ENCODE measurements at regions not wholly inside any gene's neighbourhood (a gene's known extent, or its start where the extent isn't known, plus 50 kb on each side); places are given as distances from the start of the nearest gene placed in this dataset.

DNA sequence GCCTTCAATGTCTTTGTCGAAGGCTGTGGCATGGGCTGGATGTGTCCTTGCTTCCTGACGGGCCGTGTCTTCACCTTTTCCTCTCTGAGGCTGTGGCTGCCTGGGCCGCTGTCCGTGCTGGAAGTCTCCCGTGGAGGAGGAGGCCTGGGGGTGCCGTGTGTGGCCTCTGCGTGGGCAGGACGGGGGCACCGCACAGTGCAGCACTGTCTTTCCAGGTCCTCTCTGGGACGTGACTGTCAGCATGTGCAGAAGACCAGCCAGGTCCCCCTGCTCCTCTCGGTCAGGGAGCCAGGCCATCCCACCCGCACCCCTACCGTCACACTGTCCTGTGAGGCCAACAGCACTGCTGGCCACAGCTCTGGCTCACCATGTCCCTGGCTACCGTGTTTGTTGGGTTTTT lies 64.4 kb upstream of the ZNF236 start:
- TF ChIP-seq, protein P1, sequence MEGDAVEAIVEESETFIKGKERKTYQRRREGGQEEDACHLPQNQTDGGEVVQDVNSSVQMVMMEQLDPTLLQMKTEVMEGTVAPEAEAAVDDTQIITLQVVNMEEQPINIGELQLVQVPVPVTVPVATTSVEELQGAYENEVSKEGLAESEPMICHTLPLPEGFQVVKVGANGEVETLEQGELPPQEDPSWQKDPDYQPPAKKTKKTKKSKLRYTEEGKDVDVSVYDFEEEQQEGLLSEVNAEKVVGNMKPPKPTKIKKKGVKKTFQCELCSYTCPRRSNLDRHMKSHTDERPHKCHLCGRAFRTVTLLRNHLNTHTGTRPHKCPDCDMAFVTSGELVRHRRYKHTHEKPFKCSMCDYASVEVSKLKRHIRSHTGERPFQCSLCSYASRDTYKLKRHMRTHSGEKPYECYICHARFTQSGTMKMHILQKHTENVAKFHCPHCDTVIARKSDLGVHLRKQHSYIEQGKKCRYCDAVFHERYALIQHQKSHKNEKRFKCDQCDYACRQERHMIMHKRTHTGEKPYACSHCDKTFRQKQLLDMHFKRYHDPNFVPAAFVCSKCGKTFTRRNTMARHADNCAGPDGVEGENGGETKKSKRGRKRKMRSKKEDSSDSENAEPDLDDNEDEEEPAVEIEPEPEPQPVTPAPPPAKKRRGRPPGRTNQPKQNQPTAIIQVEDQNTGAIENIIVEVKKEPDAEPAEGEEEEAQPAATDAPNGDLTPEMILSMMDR (IDR thresholded peaks at IDR 0.05), result no peak
- TF ChIP-seq, protein P2, sequence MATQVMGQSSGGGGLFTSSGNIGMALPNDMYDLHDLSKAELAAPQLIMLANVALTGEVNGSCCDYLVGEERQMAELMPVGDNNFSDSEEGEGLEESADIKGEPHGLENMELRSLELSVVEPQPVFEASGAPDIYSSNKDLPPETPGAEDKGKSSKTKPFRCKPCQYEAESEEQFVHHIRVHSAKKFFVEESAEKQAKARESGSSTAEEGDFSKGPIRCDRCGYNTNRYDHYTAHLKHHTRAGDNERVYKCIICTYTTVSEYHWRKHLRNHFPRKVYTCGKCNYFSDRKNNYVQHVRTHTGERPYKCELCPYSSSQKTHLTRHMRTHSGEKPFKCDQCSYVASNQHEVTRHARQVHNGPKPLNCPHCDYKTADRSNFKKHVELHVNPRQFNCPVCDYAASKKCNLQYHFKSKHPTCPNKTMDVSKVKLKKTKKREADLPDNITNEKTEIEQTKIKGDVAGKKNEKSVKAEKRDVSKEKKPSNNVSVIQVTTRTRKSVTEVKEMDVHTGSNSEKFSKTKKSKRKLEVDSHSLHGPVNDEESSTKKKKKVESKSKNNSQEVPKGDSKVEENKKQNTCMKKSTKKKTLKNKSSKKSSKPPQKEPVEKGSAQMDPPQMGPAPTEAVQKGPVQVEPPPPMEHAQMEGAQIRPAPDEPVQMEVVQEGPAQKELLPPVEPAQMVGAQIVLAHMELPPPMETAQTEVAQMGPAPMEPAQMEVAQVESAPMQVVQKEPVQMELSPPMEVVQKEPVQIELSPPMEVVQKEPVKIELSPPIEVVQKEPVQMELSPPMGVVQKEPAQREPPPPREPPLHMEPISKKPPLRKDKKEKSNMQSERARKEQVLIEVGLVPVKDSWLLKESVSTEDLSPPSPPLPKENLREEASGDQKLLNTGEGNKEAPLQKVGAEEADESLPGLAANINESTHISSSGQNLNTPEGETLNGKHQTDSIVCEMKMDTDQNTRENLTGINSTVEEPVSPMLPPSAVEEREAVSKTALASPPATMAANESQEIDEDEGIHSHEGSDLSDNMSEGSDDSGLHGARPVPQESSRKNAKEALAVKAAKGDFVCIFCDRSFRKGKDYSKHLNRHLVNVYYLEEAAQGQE (IDR thresholded peaks at IDR 0.05; ENCODE audit: low read depth, low read length), result no peak
- TF ChIP-seq YY1 (IDR thresholded peaks at IDR 0.05; ENCODE audit: low read depth) (no peak), EP300 (IDR thresholded peaks at IDR 0.05; ENCODE audit: borderline replicate concordance in 1 of 2, low read depth in 1 of 2, low read length in 1 of 2) (no peak), EZH2phosphoT487 (IDR thresholded peaks at IDR 0.05; ENCODE audit: borderline replicate concordance, low read depth) (no peak)

All from SK-N-SH (cell line).